ENCODE measurements at regions not wholly inside any gene's neighbourhood (a gene's known extent, or its start where the extent isn't known, plus 50 kb on each side); places are given as distances from the start of the nearest gene placed in this dataset.

GRCh38 chr4:126827669-126828068 lies 805.1 kb upstream of the INTU start:
- Histone ChIP-seq H3K4me1 (ENCODE audit: low read length) (no peaks in the 10 kb centered on the region), H3K79me2 (ENCODE audit: low read length) (no peaks in the 10 kb centered on the region), H3K9ac (ENCODE audit: low read length) (no peak overlapping the region), H3K9me3 (ENCODE audit: insufficient read depth, low read length) (no peaks in the 10 kb centered on the region), H3K27ac (ENCODE audit: low read length) (no peak overlapping the region), H3K27me3 (ENCODE audit: low read depth, low read length) (no peaks in the 10 kb centered on the region), H3K36me3 (replicated peaks; ENCODE audit: low read depth, low read length) (no peaks in the 10 kb centered on the region), H2AFZ (ENCODE audit: low read depth, low read length) (no peak overlapping the region), H4K20me1 (ENCODE audit: insufficient read depth, low read length) (no peaks in the 10 kb centered on the region), H3K4me2 (ENCODE audit: low read length) (no peak overlapping the region), H3K4me3 (ENCODE audit: low read length) (no peak overlapping the region)
- TF ChIP-seq EZH2phosphoT487 (IDR thresholded peaks at IDR 0.05; ENCODE audit: low read depth) (no peak), CTCF (IDR thresholded peaks at IDR 0.05; ENCODE audit: low read depth, low read length) (no peak)

- Histone ChIP-seq H3K27me3 (ENCODE audit: low read depth, low read length) (no peaks in the 10 kb centered on the region), H3K36me3 (replicated peaks; ENCODE audit: low read depth, low read length) (no peaks in the 10 kb centered on the region), H3K4me2 (ENCODE audit: low read length) (no peak overlapping the region), H3K79me2 (ENCODE audit: low read length) (no peaks in the 10 kb centered on the region), H2AFZ (ENCODE audit: low read depth, low read length) (no peak overlapping the region), H3K4me1 (ENCODE audit: low read length) (no peaks in the 10 kb centered on the region), H3K9ac (ENCODE audit: low read length) (no peak overlapping the region), H3K4me3 (ENCODE audit: low read length) (no peak overlapping the region), H3K27ac (ENCODE audit: low read length) (no peak overlapping the region), H4K20me1 (ENCODE audit: insufficient read depth, low read length) (no peaks in the 10 kb centered on the region), H3K9me3 (ENCODE audit: insufficient read depth, low read length) (no peaks in the 10 kb centered on the region)
- no peak for TF ChIP-seq CTCF (IDR thresholded peaks at IDR 0.05; ENCODE audit: low read depth, low read length)
Observed at GRCh38 chr4:126834854-126835253, 797.9 kb upstream of the INTU start.

GRCh38 chr4:126838941-126839679 lies 793.6 kb upstream of the INTU start:
- no peaks in the 10 kb centered on the region for H3K4me1 ChIP-seq (ENCODE audit: low read length)
- TF ChIP-seq CTCF (IDR thresholded peaks at IDR 0.05; ENCODE audit: low read depth, low read length) (no peak), EZH2phosphoT487 (IDR thresholded peaks at IDR 0.05; ENCODE audit: low read depth) (no peak)
- H3K27me3 ChIP-seq (ENCODE audit: low read depth, low read length) = no peaks in the 10 kb centered on the region
- H2AFZ ChIP-seq (ENCODE audit: low read depth, low read length) = no peak overlapping the region
- no peaks in the 10 kb centered on the region for H4K20me1 ChIP-seq (ENCODE audit: insufficient read depth, low read length)
- H3K27ac ChIP-seq (ENCODE audit: low read length) = no peak overlapping the region
- no peaks in the 10 kb centered on the region for H3K9me3 ChIP-seq (ENCODE audit: insufficient read depth, low read length)
- H3K9ac ChIP-seq (ENCODE audit: low read length) = no peak overlapping the region
- H3K4me3 ChIP-seq (ENCODE audit: low read length) = no peak overlapping the region
- no peak overlapping the region for H3K4me2 ChIP-seq (ENCODE audit: low read length)
- no peaks in the 10 kb centered on the region for H3K79me2 ChIP-seq (ENCODE audit: low read length)
- no peaks in the 10 kb centered on the region for H3K36me3 ChIP-seq (replicated peaks; ENCODE audit: low read depth, low read length)

- Histone ChIP-seq H3K9me3 (ENCODE audit: insufficient read depth, low read length) (no peaks in the 10 kb centered on the region), H3K27me3 (ENCODE audit: low read depth, low read length) (no peaks in the 10 kb centered on the region), H3K4me2 (ENCODE audit: low read length) (no peak overlapping the region), H4K20me1 (ENCODE audit: insufficient read depth, low read length) (no peaks in the 10 kb centered on the region), H3K27ac (ENCODE audit: low read length) (no peak overlapping the region), H3K4me3 (ENCODE audit: low read length) (no peak overlapping the region), H3K79me2 (ENCODE audit: low read length) (no peaks in the 10 kb centered on the region), H3K4me1 (ENCODE audit: low read length) (no peaks in the 10 kb centered on the region), H3K9ac (ENCODE audit: low read length) (no peak overlapping the region), H3K36me3 (replicated peaks; ENCODE audit: low read depth, low read length) (no peaks in the 10 kb centered on the region), H2AFZ (ENCODE audit: low read depth, low read length) (no peak overlapping the region)
- TF ChIP-seq CTCF (IDR thresholded peaks at IDR 0.05; ENCODE audit: low read depth, low read length) (no peak), EZH2phosphoT487 (IDR thresholded peaks at IDR 0.05; ENCODE audit: low read depth) (no peak)
Observed at GRCh38 chr4:126843492-126844067, 789.2 kb upstream of the INTU start.
